Natural killer cell (primary cell): ENCODE measurements at regions not wholly inside any gene's neighbourhood (a gene's known extent, or its start where the extent isn't known, plus 50 kb on each side); places are given as distances from the start of the nearest gene placed in this dataset.

Experiments
- ATAC-seq, 3 donors: fragments of 150-1000 bp in 2 of 3; fragments of 200-7000 bp in 1 of 3; cut with Tn5 transposase; 1 replicate in 1 of 3; 2 replicates in 2 of 3; pipeline ENCODE4 v1.10.0; 2021; ENCODE audit warnings: mild to moderate bottlenecking in 2 of 3, moderate library complexity in 2 of 3
- DNase-seq, 2 donors: peaks; one replicate each; pipeline versions ENCODE4 v3.0.0 to v3.0.0-alpha.2; 2013 to 2021; ENCODE audit warnings: mixed read lengths in 1 of 2
- H3K27ac ChIP-seq: one replicate; pipeline ENCODE4 v1.5.1; 2013; ENCODE audit warnings: mild to moderate bottlenecking, low read length
- H3K27me3 ChIP-seq: one replicate; pipeline ENCODE4 v1.6.1; 2013; ENCODE audit warnings: low read length; ENCODE audit not compliant: control insufficient read depth, insufficient read depth
- H3K36me3 ChIP-seq: one replicate; pipeline ENCODE4 v1.6.1; 2013; ENCODE audit warnings: low read length; ENCODE audit not compliant: control insufficient read depth, insufficient read depth
- H3K4me1 ChIP-seq: one replicate; pipeline ENCODE4 v1.6.1; 2013; ENCODE audit warnings: low read length; ENCODE audit not compliant: control insufficient read depth, insufficient read depth
- H3K4me3 ChIP-seq: one replicate; pipeline ENCODE4 v1.5.1; 2013; ENCODE audit warnings: low read length
- H3K9me3 ChIP-seq: one replicate; pipeline ENCODE4 v1.6.1; 2013; ENCODE audit warnings: low read length; ENCODE audit not compliant: control insufficient read depth, insufficient read depth
- H3K27ac Mint-ChIP-seq, 2 donors: one replicate each; pipeline ENCODE4 v1.8.0; 2022; ENCODE audit warnings: mild to moderate bottlenecking in 2 of 2, mixed read lengths in 2 of 2, moderate library complexity in 1 of 2
- H3K27me3 Mint-ChIP-seq, 2 donors: one replicate each; pipeline ENCODE4 v1.8.0; 2022; ENCODE audit warnings: low read depth in 2 of 2, mixed read lengths in 2 of 2
- H3K36me3 Mint-ChIP-seq: one replicate; pipeline ENCODE4 v1.8.0; 2022; ENCODE audit warnings: mixed read lengths
- H3K4me1 Mint-ChIP-seq, 2 donors: one replicate each; pipeline ENCODE4 v1.8.0; 2022; ENCODE audit warnings: mixed read lengths in 2 of 2
- H3K4me3 Mint-ChIP-seq: one replicate; pipeline ENCODE4 v1.8.0; 2022; ENCODE audit warnings: mild to moderate bottlenecking, moderate library complexity, mixed read lengths
- H3K9me3 Mint-ChIP-seq, 2 donors: one replicate each; pipeline ENCODE4 v1.8.0; 2022; ENCODE audit warnings: mixed read lengths in 2 of 2
- WGBS: methylation state at CpG from one replicate; pipeline ENCODE4 v1.1.7; 2013; ENCODE audit warnings: missing lambda C conversion rate; ENCODE audit not compliant: insufficient coverage; 5-methylcytosine and 5-hydroxymethylcytosine counted together
- intact Hi-C: fragments of 100-400 bp; cut with micrococcal nuclease; formaldehyde crosslinking; loops from one replicate; pipeline ENCODE4 v1.14.2; 2022
- TF ChIP-seq, protein P1 (sequence below): fragments of 200-600 bp; IDR thresholded peaks from one replicate; pipeline ENCODE4 v1.8.0; 2022; ENCODE audit warnings: antibody characterized with exemption

- ATAC-seq, result no peak
- H3K36me3 Mint-ChIP-seq, result peaks cover 5% of the 10 kb centered on the region
- H3K9me3 Mint-ChIP-seq, result peaks cover 13 to 16% of the 10 kb centered on the region in 2 donors
- Histone ChIP-seq H3K4me1 (no peaks in the 10 kb centered on the region), H3K9me3 (peaks cover 4% of the 10 kb centered on the region), H3K27me3 (no peaks in the 10 kb centered on the region), H3K27ac (no peak overlapping the region), H3K36me3 (no peaks in the 10 kb centered on the region), H3K4me3 (no peak overlapping the region)
- no peak overlapping the region for H3K27ac Mint-ChIP-seq
- H3K4me3 Mint-ChIP-seq, result no peak overlapping the region
- TF ChIP-seq, protein P1, sequence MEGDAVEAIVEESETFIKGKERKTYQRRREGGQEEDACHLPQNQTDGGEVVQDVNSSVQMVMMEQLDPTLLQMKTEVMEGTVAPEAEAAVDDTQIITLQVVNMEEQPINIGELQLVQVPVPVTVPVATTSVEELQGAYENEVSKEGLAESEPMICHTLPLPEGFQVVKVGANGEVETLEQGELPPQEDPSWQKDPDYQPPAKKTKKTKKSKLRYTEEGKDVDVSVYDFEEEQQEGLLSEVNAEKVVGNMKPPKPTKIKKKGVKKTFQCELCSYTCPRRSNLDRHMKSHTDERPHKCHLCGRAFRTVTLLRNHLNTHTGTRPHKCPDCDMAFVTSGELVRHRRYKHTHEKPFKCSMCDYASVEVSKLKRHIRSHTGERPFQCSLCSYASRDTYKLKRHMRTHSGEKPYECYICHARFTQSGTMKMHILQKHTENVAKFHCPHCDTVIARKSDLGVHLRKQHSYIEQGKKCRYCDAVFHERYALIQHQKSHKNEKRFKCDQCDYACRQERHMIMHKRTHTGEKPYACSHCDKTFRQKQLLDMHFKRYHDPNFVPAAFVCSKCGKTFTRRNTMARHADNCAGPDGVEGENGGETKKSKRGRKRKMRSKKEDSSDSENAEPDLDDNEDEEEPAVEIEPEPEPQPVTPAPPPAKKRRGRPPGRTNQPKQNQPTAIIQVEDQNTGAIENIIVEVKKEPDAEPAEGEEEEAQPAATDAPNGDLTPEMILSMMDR, result no peak
- H3K4me1 Mint-ChIP-seq, result no peaks in the 10 kb centered on the region
- DNase-seq, result no peak
- H3K27me3 Mint-ChIP-seq, result no peaks in the 10 kb centered on the region
- intact Hi-C loops, result no loop called here
- 52% methylated on average over 2 of the region's 2 CpGs for WGBS
These were observed 306.7 kb upstream of the CHST9 start for GRCh38 chr18:27491772-27492171.

DNA sequence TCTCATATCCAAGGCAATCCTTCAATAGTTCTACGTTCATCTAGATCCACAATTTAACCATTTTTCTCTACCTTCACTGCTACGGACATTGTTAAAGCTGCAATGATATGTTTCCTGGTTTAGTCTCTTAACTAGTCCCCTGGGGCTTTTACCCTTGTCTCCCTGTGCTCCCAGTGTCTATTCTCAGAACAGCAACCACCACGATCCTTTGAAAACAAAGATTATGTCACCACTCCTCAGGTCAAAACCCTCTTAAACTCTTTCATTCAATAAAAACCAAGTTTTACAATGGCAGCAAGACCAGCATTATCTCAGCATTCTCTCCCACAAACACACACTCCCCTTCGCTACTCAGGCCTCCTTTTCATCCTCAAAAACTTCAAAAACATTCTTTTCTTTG, 298.2 kb upstream of the CHST9 start:
- Mint-ChIP-seq H3K4me1 (no peaks in the 10 kb centered on the region), H3K4me3 (no peak overlapping the region), H3K27ac (no peak overlapping the region), H3K27me3 (no peaks in the 10 kb centered on the region), H3K9me3 (peaks cover 8 to 12% of the 10 kb centered on the region in 2 donors), H3K36me3 (no peaks in the 10 kb centered on the region)
- TF ChIP-seq, protein P1, result no peak
- Histone ChIP-seq H3K4me1 (no peaks in the 10 kb centered on the region), H3K4me3 (no peak overlapping the region), H3K27ac (no peak overlapping the region), H3K27me3 (no peaks in the 10 kb centered on the region), H3K9me3 (no peaks in the 10 kb centered on the region), H3K36me3 (no peaks in the 10 kb centered on the region)
- DNase-seq, result no peak
- no peak for ATAC-seq
- 50% methylated on average over 4 of the region's 4 CpGs for WGBS
- intact Hi-C loops, result no loop called here

GRCh38 chr18:27478459-27478858, 293.4 kb upstream of the CHST9 start:
- TF ChIP-seq, protein P1, result no peak
- 0% methylated on average over 1 of the region's 1 CpG for WGBS
- no peak overlapping the region for H3K4me3 Mint-ChIP-seq
- H3K27ac ChIP-seq, result no peak overlapping the region
- peaks cover 3% of the 10 kb centered on the region for H3K9me3 ChIP-seq
- H3K9me3 Mint-ChIP-seq, result peaks cover 13 to 15% of the 10 kb centered on the region in 2 donors
- H3K36me3 ChIP-seq, result no peaks in the 10 kb centered on the region
- no peaks in the 10 kb centered on the region for H3K27me3 Mint-ChIP-seq
- no peaks in the 10 kb centered on the region for H3K27me3 ChIP-seq
- H3K4me3 ChIP-seq, result no peak overlapping the region
- H3K27ac Mint-ChIP-seq, result no peak overlapping the region
- H3K4me1 Mint-ChIP-seq, result no peaks in the 10 kb centered on the region
- H3K36me3 Mint-ChIP-seq, result no peaks in the 10 kb centered on the region
- no peaks in the 10 kb centered on the region for H3K4me1 ChIP-seq
- ATAC-seq (no peak), DNase-seq (no peak)
- intact Hi-C loops, result no loop called here

DNA sequence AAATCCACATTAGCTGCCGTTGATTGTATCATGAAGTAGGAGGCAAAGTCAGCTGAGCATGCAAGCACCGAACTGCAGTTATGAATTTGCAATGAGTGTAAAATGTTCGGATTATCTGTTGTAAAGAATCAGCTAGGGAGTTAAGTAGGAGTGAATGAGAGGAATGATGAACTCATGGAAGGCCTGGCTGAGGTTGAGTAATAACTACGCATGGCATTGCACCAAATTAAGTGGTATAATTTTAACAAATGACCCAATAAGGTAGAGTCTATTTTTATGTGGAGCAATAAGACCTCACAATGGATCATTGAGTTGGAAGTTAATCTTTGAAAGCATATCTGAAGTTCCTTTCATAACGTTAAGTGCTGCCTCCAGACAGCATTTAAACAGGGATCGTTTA, 288.2 kb upstream of the CHST9 start:
- intact Hi-C loops, result no loop called here
- H3K4me3 ChIP-seq, result no peak overlapping the region
- no peak overlapping the region for H3K27ac ChIP-seq
- no peak for DNase-seq
- no peaks in the 10 kb centered on the region for H3K4me1 ChIP-seq
- Mint-ChIP-seq H3K4me1 (no peaks in the 10 kb centered on the region), H3K9me3 (peaks cover 8 to 10% of the 10 kb centered on the region in 2 donors), H3K4me3 (no peak overlapping the region), H3K27me3 (no peaks in the 10 kb centered on the region), H3K36me3 (no peaks in the 10 kb centered on the region), H3K27ac (no peak overlapping the region)
- H3K36me3 ChIP-seq, result no peaks in the 10 kb centered on the region
- TF ChIP-seq, protein P1, result no peak
- ATAC-seq, result no peak
- no peaks in the 10 kb centered on the region for H3K27me3 ChIP-seq
- peaks cover 3% of the 10 kb centered on the region for H3K9me3 ChIP-seq
- 90% methylated on average over 5 of the region's 6 CpGs for WGBS
